Left hindlimb (tissue), 1 donor: ENCODE measurements at regions not wholly inside any gene's neighbourhood (a gene's known extent, or its start where the extent isn't known, plus 50 kb on each side); places are given as distances from the start of the nearest gene placed in this dataset.
"Not testable (repeated sequence)": the region's sequence is repeated elsewhere in the genome, so short reads cannot be mapped to it uniquely, and the experiment has no call there.

Experiments
- DNase-seq: peaks from one replicate; pipeline ENCODE4 v3.0.0-alpha.2; 2018

GRCh38 chr10:43839973-43840372 is 191.3 kb upstream of the ZNF32 start:
- DNase-seq, result no peak

GRCh38 chr10:43834751-43835150 is 186.1 kb upstream of the ZNF32 start:
- DNase-seq, result not testable (repeated sequence)

DNA sequence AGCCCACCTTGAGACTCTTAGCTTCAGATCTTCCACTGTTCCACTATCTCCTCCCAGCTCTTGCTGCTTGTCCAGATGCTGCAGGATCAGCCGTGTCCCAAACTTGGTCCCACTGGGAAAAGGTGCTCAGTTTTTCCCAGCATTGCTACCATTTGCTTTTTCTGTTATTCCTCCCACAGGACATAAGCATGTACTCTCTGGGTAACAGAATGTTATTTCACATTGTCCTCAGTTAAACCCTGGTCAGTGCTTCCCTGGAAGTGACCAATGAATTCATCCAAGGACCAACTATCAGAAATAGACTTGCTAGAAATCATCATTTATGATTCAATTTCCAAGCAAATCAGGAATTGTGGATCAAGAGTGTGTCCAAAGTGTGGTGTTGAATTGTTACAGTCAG is 179.2 kb upstream of the ZNF32 start:
- no peak for DNase-seq

DNA sequence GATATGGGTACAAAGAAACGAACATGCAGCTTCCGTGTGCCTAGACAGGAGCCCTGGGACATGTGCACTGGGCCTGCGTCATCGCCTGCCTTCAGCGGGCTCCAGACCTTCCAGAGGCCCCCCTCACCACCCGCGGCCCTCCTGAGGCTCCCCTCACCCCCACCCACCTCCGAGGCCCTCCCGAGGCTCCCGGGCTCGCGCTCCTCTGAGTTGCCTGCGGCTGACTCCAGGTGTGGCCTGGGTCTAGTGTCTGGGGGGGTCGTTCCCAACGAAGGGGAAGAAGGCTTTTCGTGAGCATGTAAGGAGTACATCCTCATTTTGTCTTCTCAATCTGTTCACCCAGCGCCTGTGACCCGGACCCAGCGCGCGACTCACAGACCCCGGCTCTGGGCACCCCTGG is 177.3 kb upstream of the ZNF32 start:
- no peak for DNase-seq

DNA sequence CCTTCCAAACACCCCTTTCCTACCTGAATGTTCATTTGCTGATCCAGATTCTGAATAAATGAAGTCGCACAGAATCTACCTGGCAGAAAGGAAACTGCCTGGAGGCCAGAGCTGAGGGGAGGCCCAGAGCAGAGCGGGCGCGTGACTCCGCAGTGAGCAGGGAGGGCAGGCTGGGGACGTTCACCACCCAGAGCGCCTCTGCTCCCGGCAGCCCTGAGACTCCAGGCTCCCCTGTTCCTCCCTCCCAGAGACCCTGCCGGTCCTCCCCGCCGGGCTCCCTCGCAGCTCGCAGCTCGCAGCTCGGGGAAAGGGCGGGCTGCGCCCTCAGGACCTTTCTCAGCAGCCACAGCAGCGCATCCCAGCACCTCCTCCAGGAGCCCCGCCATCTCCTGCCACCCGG is 176.7 kb upstream of the ZNF32 start:
- no peak for DNase-seq

DNA sequence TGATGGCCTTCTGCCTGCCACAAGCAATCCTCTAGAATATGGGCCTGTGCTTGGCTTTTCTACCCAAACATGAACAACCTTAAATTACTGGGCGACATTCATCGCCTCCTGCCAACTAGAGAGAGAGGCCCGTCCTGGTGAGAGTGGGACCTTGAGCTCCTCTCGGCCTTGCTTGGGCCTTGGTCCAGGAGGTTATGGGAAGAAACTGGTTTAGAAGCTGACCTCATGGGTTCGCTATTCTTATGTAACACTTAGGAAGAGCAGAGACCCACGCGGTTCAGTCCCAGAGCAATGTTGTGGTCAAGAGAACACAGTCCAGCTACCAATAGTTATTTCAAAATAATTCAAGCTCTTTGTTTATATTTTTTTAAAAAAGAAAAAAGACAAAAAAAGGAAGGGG is 176.3 kb upstream of the ZNF32 start:
- peak; percentile 66 for DNase-seq

GRCh38 chr10:43822631-43823580 is 174.2 kb upstream of the ZNF32 start:
- DNase-seq, result peak; percentile 40

GRCh38 chr10:43821103-43821502 is 172.4 kb upstream of the ZNF32 start:
- no peak for DNase-seq

DNA sequence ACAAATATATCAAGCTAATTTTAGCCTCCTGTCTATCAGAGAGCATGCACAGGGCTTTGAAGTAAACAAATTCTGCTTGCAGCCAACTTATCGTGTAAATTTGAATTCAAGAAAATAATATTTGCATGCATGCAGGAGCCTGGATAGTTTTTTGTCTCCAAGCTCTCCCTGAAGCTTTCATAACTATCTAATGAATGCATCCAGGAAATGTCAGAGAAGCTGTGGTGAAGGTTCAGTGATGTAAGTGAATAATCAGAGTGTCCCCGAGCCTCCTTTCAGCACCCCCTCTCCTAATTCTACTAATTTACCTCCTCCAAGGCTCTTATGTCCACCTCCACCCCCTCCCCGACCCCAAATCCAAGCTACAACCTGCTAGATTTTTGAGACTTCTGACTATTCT is 172.0 kb upstream of the ZNF32 start:
- DNase-seq, result no peak

DNA sequence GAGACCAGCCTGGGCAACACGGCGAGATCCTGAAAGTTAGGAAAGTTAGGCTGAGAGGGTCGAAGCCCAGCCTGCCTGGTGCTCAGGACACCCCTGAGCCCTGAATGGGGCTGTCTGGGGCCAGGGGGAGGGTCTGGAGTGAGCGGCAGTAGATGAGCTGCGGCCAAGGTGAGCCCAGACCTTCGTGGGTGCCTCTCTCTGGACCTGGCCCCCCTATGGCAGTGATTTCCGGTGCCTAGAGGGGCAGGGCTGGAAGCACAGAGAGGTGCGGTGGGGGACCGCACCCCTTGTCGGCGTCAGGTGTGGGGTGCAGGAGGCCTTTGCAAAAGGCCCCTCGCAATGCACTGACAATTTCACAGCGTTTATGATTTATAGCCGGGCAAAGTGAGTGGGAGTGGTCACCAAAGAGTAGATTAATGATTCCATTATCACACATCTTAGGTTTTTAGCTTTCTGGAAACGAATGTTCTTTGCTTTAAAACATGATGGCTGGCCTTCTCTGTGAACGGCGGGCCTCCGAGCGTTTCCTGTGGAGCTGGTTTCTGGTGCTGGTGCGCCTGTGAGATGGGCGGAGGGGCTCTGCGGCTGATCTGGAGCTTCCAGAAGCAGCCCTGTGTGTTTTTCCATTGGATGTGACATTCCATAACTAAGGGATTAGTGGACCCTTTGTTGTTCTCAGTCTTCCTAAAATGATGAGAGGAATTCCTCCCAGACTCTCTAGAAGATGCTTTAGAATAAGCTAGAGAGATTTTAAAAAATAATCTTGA is 171.0 kb upstream of the ZNF32 start:
- no peak for DNase-seq

DNA sequence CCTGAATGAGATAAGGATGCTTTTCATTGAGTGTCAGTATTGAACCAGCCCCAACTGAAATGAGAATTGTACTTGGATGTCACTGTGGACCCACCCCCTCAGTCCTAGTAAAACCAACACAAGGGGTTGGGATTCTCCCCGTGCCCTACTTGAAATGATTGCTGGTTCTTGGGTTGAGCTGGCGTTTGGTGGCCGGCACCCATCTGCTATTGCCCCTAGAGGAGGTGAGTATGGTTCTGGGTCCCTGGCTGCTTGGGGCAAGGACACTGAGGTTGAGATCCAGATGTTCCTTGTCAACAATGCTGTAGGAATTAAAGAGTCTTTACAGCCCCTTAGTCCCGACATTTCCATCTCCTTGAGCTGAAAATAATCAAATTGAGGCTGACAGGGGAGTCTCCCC is 170.0 kb upstream of the ZNF32 start:
- DNase-seq, result no peak

- no peak for DNase-seq
Observed at GRCh38 chr10:43817368-43817767, 168.7 kb upstream of the ZNF32 start.

DNA sequence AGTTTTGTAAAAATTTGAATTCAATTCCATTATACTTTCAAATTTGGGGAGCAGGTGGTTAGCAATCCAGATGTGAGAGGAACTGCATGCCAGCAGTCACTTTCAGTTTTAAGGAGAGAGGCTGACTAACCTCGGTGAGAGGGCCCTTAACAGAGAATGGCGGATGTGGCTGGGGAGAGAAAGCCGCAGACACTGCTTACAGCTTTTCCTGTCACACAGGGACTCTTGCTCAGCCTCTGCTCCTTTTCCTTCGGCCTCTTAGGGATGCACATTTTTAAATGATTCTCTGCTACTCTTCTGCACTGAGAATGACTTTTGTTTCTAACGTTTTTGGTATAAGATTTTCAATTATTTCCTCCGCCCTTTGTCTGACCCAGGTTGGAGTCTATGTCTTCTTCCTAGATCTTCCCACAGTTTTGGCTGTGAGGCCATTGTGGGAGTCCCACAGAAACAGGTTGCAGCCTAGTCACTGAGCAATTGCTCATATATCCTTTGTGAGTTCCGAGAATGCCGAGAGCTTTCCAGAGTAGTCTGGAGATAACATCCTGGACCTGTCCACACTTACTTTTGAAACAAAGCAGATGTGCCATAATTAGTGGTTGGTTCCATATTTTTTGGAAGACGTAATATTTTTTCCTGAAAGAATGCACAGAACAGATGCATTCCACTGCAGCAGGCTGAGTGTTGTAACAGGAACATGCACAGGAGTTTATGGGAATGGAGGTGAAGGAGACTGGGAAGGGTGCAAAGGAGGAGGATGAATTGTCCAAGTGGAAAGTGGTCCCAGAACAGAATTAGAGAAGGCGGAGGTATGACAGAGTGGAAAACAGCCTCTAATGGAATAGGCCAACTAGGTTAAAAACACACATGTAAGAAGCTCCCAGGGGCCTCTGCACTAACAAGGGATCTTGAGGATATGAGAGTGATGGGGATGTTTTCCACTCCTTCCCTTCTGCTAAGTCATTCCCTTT is 168.0 kb upstream of the ZNF32 start:
- DNase-seq, result peak; percentile 55

GRCh38 chr10:43815181-43815885 is 166.7 kb upstream of the ZNF32 start:
- no peak for DNase-seq

DNA sequence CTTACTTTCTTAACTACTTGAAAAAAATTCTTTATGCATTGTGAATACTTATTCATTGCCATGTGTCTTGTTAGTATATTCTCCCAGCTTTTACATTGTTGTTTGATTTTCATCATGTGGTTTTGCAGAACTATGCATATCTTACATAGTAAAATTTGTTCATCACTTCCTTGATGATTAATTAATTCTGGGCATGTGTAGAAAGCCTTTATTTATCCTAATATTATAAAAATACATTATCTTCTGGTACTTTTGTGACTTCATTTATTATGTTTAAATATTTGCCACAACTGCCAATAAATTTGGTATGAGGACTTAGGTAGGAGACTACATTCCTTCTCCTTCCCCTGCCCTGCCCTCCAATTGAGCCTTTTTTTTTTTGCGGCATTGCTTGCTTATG is 166.0 kb upstream of the ZNF32 start:
- DNase-seq, result no peak

DNA sequence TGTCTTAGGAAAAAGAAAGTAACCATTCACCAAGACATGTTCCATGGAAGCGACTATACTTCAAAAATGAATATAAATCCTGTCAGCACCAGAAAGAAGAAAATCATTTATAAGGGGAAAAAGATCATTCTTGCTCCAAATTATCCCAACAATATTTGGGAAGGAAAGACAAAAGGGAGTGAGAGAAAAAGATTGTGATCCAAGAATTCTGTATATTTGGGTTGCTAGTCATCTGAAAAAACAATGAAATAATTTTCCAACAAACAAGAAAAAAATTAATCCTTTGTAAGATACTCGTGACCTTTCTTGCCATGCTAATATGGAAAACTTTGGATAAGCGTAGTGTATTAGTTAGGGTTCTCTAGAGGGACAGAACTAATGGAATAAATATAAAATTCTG is 163.2 kb upstream of the ZNF32 start:
- DNase-seq, result no peak

GRCh38 chr10:43809211-43809930 is 160.7 kb upstream of the ZNF32 start:
- no peak for DNase-seq

DNA sequence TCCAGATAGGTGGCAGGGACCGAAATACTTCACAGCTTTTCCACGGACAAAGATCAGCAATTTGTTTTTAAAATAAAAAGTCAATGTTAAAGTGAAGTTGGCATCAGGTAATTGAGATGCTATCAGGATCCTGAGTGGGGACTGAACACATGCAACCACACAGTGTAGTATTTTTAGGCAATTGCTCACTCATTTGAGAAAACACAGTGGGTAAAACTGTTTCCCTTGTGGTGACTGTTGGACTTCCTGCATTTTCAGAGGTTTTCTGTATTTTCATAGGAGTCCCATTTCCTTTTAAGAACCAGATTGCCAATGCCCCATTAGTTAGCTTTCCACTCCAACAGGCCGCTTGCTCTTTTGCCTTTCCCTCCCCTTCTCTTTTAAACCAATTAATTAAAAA is 159.5 kb upstream of the ZNF32 start:
- no peak for DNase-seq

DNA sequence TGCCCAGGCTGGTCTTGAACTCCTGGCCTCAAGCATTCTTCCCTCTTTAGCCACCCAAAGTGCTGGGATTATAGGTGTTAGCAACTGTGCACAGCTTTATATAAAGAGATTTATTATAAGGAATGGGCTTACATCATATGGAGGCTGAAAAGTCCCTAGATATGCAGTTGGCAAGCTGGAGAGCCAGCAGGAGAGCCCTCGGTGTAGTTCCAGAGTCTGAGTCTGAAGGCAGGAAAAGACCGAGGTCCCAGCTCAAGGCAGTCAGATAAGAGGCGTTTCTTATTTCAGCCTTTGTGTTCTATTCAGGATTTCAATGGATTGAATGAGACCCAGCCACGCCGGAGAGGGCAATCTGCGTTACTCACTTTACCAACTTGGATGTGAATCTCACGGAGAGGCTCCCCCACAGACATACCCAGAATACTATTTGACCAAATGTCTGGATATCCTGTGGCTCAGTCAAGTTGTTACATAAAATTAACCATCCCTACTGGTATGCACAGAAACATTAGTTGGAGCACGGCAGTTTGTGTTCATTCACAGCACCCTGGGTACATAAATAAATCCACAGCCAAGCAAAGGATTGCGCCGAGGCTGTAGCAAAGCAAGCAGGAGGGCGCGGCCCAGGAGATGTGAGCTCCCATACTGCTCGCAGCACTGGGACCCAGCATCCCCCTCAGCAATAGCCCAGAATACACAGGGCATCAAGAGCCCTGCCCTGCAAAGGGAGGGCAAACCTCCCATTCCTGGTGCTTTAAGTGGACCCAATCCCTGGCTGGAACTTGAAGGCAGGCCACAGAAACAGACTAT is 158.4 kb upstream of the ZNF32 start:
- no peak for DNase-seq

- no peak for DNase-seq
Observed at GRCh38 chr10:43803791-43804190, 155.1 kb upstream of the ZNF32 start.
